ENCODE measurements at regions not wholly inside any gene's neighbourhood (a gene's known extent, or its start where the extent isn't known, plus 50 kb on each side); places are given as distances from the start of the nearest gene placed in this dataset.

- H3K4me3 ChIP-seq (ENCODE audit: low read length): no peak overlapping the region
- no peak for TF ChIP-seq CTCF (conservative IDR thresholded peaks at IDR 0.05; ENCODE audit: low read length)
- no peak for DNase-seq (ENCODE audit: low read depth)
Measured at GRCh38 chr3:6706777-6707176, 154.1 kb upstream of the GRM7 start.

GRCh38 chr3:6709178-6709577, 151.7 kb upstream of the GRM7 start:
- TF ChIP-seq CTCF (conservative IDR thresholded peaks at IDR 0.05; ENCODE audit: low read length): no peak
- no peak overlapping the region for H3K4me3 ChIP-seq (ENCODE audit: low read length)
- DNase-seq (ENCODE audit: low read depth): no peak

GRCh38 chr3:6714962-6715361, 146.0 kb upstream of the GRM7 start:
- H3K4me3 ChIP-seq (ENCODE audit: low read length): no peak overlapping the region
- TF ChIP-seq CTCF (conservative IDR thresholded peaks at IDR 0.05; ENCODE audit: low read length): no peak
- DNase-seq (ENCODE audit: low read depth): no peak

- no peak overlapping the region for H3K4me3 ChIP-seq (ENCODE audit: low read length)
- no peak for TF ChIP-seq CTCF (conservative IDR thresholded peaks at IDR 0.05; ENCODE audit: low read length)
Measured at GRCh38 chr3:6716420-6716819, 144.5 kb upstream of the GRM7 start.

GRCh38 chr3:6717026-6717943, 143.6 kb upstream of the GRM7 start:
- H3K4me3 ChIP-seq (ENCODE audit: low read length): no peak overlapping the region
- DNase-seq (ENCODE audit: low read depth): no peak
- no peak for TF ChIP-seq CTCF (conservative IDR thresholded peaks at IDR 0.05; ENCODE audit: low read length)

More at GRCh38 chr3:6716420-6716819, 144.5 kb upstream of the GRM7 start:
- no peak for DNase-seq (ENCODE audit: low read depth)

- no peak overlapping the region for H3K4me3 ChIP-seq (ENCODE audit: low read length)
- DNase-seq (ENCODE audit: low read depth): no peak
- TF ChIP-seq CTCF (conservative IDR thresholded peaks at IDR 0.05; ENCODE audit: low read length): no peak
Measured at GRCh38 chr3:6719999-6720398, 140.9 kb upstream of the GRM7 start.

- no peak for DNase-seq (ENCODE audit: low read depth)
- H3K4me3 ChIP-seq (ENCODE audit: low read length): no peak overlapping the region
- no peak for TF ChIP-seq CTCF (conservative IDR thresholded peaks at IDR 0.05; ENCODE audit: low read length)
Measured at GRCh38 chr3:6721491-6721890, 139.4 kb upstream of the GRM7 start.

Measured in AG10803 (cell line).